ENCODE measurements at regions not wholly inside any gene's neighbourhood (a gene's known extent, or its start where the extent isn't known, plus 50 kb on each side); places are given as distances from the start of the nearest gene placed in this dataset.

DNA sequence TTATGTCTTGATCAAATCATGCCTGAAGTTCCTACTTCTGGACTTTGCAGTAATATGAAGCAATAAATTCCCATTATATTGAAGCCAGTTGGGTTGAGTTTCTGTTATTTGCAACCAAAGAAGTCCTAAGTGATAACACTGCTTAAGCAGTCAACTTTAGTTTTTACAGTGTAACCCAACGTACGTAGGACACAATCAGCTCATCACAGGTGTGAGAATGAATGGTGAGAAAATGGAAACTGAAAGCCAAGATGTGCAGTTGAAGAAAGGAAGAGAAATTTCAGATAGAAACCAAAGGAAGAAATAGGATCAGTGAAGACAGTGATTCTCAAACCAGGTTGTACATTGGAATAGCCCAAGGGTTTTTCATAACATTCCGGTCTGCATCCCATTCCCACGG is 211.4 kb upstream of the ZFP64 start:
- no peaks in the 10 kb centered on the region for H4K20me1 ChIP-seq (ENCODE audit: insufficient read depth)
- BruUV-seq (replicated peaks) = no TSS peak
- ChIA-PET CTCF (no interaction called here), POLR2A (ENCODE audit: unreplicated experiment) (no interaction called here)
- no peak overlapping the region for H3K4me2 ChIP-seq
- no peaks in the 10 kb centered on the region for H3F3A ChIP-seq (ENCODE audit: insufficient read depth, low read depth)
- DNase-seq = no peak
- intact Hi-C loops (cut with micrococcal nuclease; ENCODE audit: unreplicated experiment) = no loop called here
- no peak overlapping the region for H2AFZ ChIP-seq
- no peak overlapping the region for H3K27ac ChIP-seq
- H3K9me2 ChIP-seq (ENCODE audit: insufficient read depth) = no peaks in the 10 kb centered on the region
- no peaks in the 10 kb centered on the region for H3K36me3 ChIP-seq (ENCODE audit: low read depth)
- no peaks in the 10 kb centered on the region for H3K79me2 ChIP-seq (ENCODE audit: low read depth)
- H3K9me3 ChIP-seq (ENCODE audit: insufficient read depth, low read depth) = no peaks in the 10 kb centered on the region
- no peaks in the 10 kb centered on the region for H3K4me1 ChIP-seq (replicated peaks; ENCODE audit: insufficient read depth)
- no peak overlapping the region for H3K4me3 ChIP-seq
- H3K27me3 ChIP-seq (ENCODE audit: insufficient read depth, low read depth) = no peaks in the 10 kb centered on the region
- TF ChIP-seq EZH2 (IDR thresholded peaks at IDR 0.05; ENCODE audit: low read depth) = no peak
- TF ChIP-seq, protein P1, sequence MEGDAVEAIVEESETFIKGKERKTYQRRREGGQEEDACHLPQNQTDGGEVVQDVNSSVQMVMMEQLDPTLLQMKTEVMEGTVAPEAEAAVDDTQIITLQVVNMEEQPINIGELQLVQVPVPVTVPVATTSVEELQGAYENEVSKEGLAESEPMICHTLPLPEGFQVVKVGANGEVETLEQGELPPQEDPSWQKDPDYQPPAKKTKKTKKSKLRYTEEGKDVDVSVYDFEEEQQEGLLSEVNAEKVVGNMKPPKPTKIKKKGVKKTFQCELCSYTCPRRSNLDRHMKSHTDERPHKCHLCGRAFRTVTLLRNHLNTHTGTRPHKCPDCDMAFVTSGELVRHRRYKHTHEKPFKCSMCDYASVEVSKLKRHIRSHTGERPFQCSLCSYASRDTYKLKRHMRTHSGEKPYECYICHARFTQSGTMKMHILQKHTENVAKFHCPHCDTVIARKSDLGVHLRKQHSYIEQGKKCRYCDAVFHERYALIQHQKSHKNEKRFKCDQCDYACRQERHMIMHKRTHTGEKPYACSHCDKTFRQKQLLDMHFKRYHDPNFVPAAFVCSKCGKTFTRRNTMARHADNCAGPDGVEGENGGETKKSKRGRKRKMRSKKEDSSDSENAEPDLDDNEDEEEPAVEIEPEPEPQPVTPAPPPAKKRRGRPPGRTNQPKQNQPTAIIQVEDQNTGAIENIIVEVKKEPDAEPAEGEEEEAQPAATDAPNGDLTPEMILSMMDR (conservative IDR thresholded peaks at IDR 0.05) = no peak

DNA sequence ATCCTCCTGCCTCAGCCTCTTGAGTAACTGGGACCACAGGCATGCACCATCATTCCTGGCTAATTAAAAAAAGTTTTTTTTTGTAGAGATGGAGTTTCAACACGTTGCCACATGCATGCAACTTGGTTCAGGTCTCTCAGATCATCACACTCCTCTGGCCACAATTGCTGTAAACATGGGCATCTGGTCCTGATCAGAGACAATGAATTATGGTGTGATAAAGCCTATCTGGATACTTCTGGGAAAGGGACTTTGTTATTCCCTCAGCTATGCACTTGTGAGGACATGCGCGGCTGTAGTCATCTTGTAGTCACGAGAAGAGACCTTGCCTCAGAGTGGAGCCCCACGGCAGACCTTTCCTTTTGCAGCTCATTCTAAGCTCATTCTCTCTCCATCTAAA is 210.9 kb upstream of the ZFP64 start:
- no peaks in the 10 kb centered on the region for H3K9me3 ChIP-seq (ENCODE audit: insufficient read depth, low read depth)
- TF ChIP-seq EZH2 (IDR thresholded peaks at IDR 0.05; ENCODE audit: low read depth) = no peak
- TF ChIP-seq, protein P1 (conservative IDR thresholded peaks at IDR 0.05) = no peak
- no peak overlapping the region for H2AFZ ChIP-seq
- H3K4me1 ChIP-seq (replicated peaks; ENCODE audit: insufficient read depth) = no peaks in the 10 kb centered on the region
- no peaks in the 10 kb centered on the region for H3F3A ChIP-seq (ENCODE audit: insufficient read depth, low read depth)
- no peaks in the 10 kb centered on the region for H3K36me3 ChIP-seq (ENCODE audit: low read depth)
- H3K79me2 ChIP-seq (ENCODE audit: low read depth) = no peaks in the 10 kb centered on the region
- no peak overlapping the region for H3K4me3 ChIP-seq
- no peaks in the 10 kb centered on the region for H4K20me1 ChIP-seq (ENCODE audit: insufficient read depth)
- H3K4me2 ChIP-seq = no peak overlapping the region
- intact Hi-C loops (cut with micrococcal nuclease; ENCODE audit: unreplicated experiment) = no loop called here
- ChIA-PET CTCF (no interaction called here), POLR2A (ENCODE audit: unreplicated experiment) (no interaction called here)
- BruUV-seq (replicated peaks) = no TSS peak
- DNase-seq = no peak
- H3K9me2 ChIP-seq (ENCODE audit: insufficient read depth) = no peaks in the 10 kb centered on the region
- H3K27ac ChIP-seq = no peak overlapping the region
- no peaks in the 10 kb centered on the region for H3K27me3 ChIP-seq (ENCODE audit: insufficient read depth, low read depth)

DNA sequence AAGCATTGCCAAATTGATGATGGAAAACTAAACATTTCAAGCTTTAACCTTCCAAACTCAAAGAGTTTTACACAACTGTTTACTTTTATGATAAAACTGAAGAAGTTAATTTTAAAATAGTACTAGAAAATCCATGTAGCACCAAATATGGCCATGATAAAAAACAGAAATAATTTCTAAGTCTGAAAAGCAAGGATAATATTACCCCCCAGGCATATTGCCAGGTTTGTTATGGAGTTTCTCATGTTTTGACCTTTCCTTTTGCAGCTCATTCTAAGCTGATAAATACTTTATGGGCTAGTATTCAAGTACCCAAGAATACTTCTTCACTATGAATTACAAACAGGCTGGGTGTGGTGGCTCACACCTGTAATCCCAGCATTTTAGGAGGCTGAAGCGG is 209.9 kb upstream of the ZFP64 start:
- POLR2A ChIA-PET (ENCODE audit: unreplicated experiment) = no interaction called here
- H4K20me1 ChIP-seq (ENCODE audit: insufficient read depth) = no peaks in the 10 kb centered on the region
- no peaks in the 10 kb centered on the region for H3K9me3 ChIP-seq (ENCODE audit: insufficient read depth, low read depth)
- H3K27ac ChIP-seq = no peak overlapping the region
- CTCF ChIA-PET = no interaction called here
- no peak overlapping the region for H3K4me2 ChIP-seq
- intact Hi-C loops (cut with micrococcal nuclease; ENCODE audit: unreplicated experiment) = no loop called here
- no peaks in the 10 kb centered on the region for H3K9me2 ChIP-seq (ENCODE audit: insufficient read depth)
- DNase-seq = no peak
- no peaks in the 10 kb centered on the region for H3K79me2 ChIP-seq (ENCODE audit: low read depth)
- H3F3A ChIP-seq (ENCODE audit: insufficient read depth, low read depth) = no peaks in the 10 kb centered on the region
- TF ChIP-seq, protein P1 (conservative IDR thresholded peaks at IDR 0.05) = no peak
- no peak for TF ChIP-seq EZH2 (IDR thresholded peaks at IDR 0.05; ENCODE audit: low read depth)
- no peaks in the 10 kb centered on the region for H3K4me1 ChIP-seq (replicated peaks; ENCODE audit: insufficient read depth)
- no TSS peak for BruUV-seq (replicated peaks)
- no peaks in the 10 kb centered on the region for H3K27me3 ChIP-seq (ENCODE audit: insufficient read depth, low read depth)
- H3K4me3 ChIP-seq = no peak overlapping the region
- no peak overlapping the region for H2AFZ ChIP-seq
- H3K36me3 ChIP-seq (ENCODE audit: low read depth) = no peaks in the 10 kb centered on the region

Measured in PC-9 (cell line).